IMR-90 (cell line): ENCODE measurements at regions not wholly inside any gene's neighbourhood (a gene's known extent, or its start where the extent isn't known, plus 50 kb on each side); places are given as distances from the start of the nearest gene placed in this dataset.

ENCODE experiments used
- ATAC-seq: fragments of 200-7000 bp; cut with Tn5 transposase; 2 replicates; pipeline ENCODE4 v1.9.1; 2020; ENCODE audit warnings: low read depth, mild to moderate bottlenecking, moderate library complexity
- BruUV-seq: library from RNA; stranded (reverse); fragments of 400-500 nt; replicated peaks from 2 replicates; lab custom pipeline; 2021; lab: Mats Ljungman, UMichigan
- CTCF ChIA-PET: fragments of 300-600 bp; formaldehyde crosslinking; extraction: SDS; loops from one replicate; lab custom pipeline; 2021; ENCODE audit warnings: antibody characterized with exemption; lab: Yijun Ruan, JAX
- POLR2A ChIA-PET: fragments of 300-600 bp; sonication (Branson Sonifier 250); formaldehyde crosslinking; loops from one replicate; lab custom pipeline; 2022; ENCODE audit warnings: antibody characterized with exemption; ENCODE audit not compliant: unreplicated experiment; lab: Charles Lee
- DNase-seq: peaks from one replicate; pipeline ENCODE4 v3.0.0; 2013
- H2AFZ ChIP-seq: replicated peaks from 2 replicates; pipeline ENCODE3; 2013; ENCODE audit warnings: low read length, mild to moderate bottlenecking; ENCODE audit not compliant: poor library complexity
- H2AK5ac ChIP-seq: 2 replicates; pipeline ENCODE4 v1.6.1; 2013; ENCODE audit warnings: low read depth, low read length, inconsistent platforms
- H2AK9ac ChIP-seq: replicated peaks from 2 replicates; pipeline ENCODE3; 2013; ENCODE audit warnings: mild to moderate bottlenecking, low read depth, low read length, moderate library complexity; ENCODE audit not compliant: poor library complexity
- H2BK120ac ChIP-seq: 2 replicates; pipeline ENCODE4 v1.6.1; 2013; ENCODE audit warnings: low read depth, low read length, inconsistent platforms
- H2BK15ac ChIP-seq: 3 replicates; pipeline ENCODE4 v1.6.1; 2013; ENCODE audit warnings: low read depth, low read length, inconsistent platforms
- H2BK20ac ChIP-seq: 2 replicates; pipeline ENCODE4 v1.6.1; 2013; ENCODE audit warnings: low read depth, mild to moderate bottlenecking, inconsistent platforms, low read length, moderate library complexity
- H2BK5ac ChIP-seq: 2 replicates; pipeline ENCODE4 v1.6.1; 2013; ENCODE audit warnings: mild to moderate bottlenecking, low read depth, low read length, inconsistent platforms; ENCODE audit not compliant: poor library complexity, severe bottlenecking
- H3K14ac ChIP-seq: replicated peaks from 2 replicates; pipeline ENCODE4 v1.6.1; 2013; ENCODE audit warnings: low read depth, low read length, inconsistent platforms
- H3K18ac ChIP-seq: 2 replicates; pipeline ENCODE4 v1.6.1; 2013; ENCODE audit warnings: low read depth, low read length, control low read depth
- H3K23ac ChIP-seq: 2 replicates; pipeline ENCODE4 v1.6.1; 2013; ENCODE audit warnings: low read depth, low read length, inconsistent platforms
- H3K27ac ChIP-seq: 2 replicates; pipeline ENCODE4 v1.5.1; 2013; ENCODE audit warnings: mild to moderate bottlenecking, control low read depth, low read length; ENCODE audit not compliant: insufficient read depth
- H3K27me3 ChIP-seq: 2 replicates; pipeline ENCODE4 v1.6.1; 2013; ENCODE audit warnings: low read length; ENCODE audit not compliant: control insufficient read depth, insufficient read depth
- H3K36me3 ChIP-seq: 2 replicates; pipeline ENCODE4 v1.6.1; 2013; ENCODE audit warnings: low read length, mixed read lengths; ENCODE audit not compliant: control insufficient read depth, insufficient read depth
- H3K4ac ChIP-seq: 2 replicates; pipeline ENCODE4 v1.6.1; 2013; ENCODE audit warnings: low read depth, low read length, inconsistent platforms
- H3K4me1 ChIP-seq: 2 replicates; pipeline ENCODE4 v1.6.1; 2013; ENCODE audit warnings: low read length, mixed read lengths; ENCODE audit not compliant: control insufficient read depth, insufficient read depth
- H3K4me2 ChIP-seq: 2 replicates; pipeline ENCODE4 v1.6.1; 2013; ENCODE audit warnings: low read depth, mild to moderate bottlenecking, control low read depth, low read length, moderate library complexity
- H3K4me3 ChIP-seq: 2 replicates; pipeline ENCODE4 v1.5.1; 2013; ENCODE audit warnings: low read depth, mild to moderate bottlenecking, control low read depth, low read length, moderate library complexity; ENCODE audit not compliant: insufficient read depth
- H3K56ac ChIP-seq: 2 replicates; pipeline ENCODE4 v1.6.1; 2013; ENCODE audit warnings: low read length, inconsistent platforms; ENCODE audit not compliant: insufficient read depth; ENCODE audit errors: extremely low read depth
- H3K79me1 ChIP-seq, 2 experiments: 2 replicates each; pipeline ENCODE4 v1.6.1; 2013; ENCODE audit warnings: low read length in 2 of 2, inconsistent platforms in 1 of 2, low read depth in 1 of 2
- H3K9ac ChIP-seq: 2 replicates; pipeline ENCODE4 v1.6.1; 2013; ENCODE audit warnings: low read depth, low read length, control low read depth
- H3K9me1 ChIP-seq: 2 replicates; pipeline ENCODE4 v1.6.1; 2013; ENCODE audit warnings: low read length, inconsistent platforms; ENCODE audit not compliant: insufficient read depth
- H3K9me3 ChIP-seq: 2 replicates; pipeline ENCODE4 v1.6.1; 2013; ENCODE audit warnings: low read length; ENCODE audit not compliant: control insufficient read depth, insufficient read depth
- H4K20me1 ChIP-seq: 2 replicates; pipeline ENCODE4 v1.6.1; 2013; ENCODE audit warnings: low read length, inconsistent platforms; ENCODE audit not compliant: insufficient read depth
- H4K5ac ChIP-seq: 2 replicates; pipeline ENCODE4 v1.6.1; 2013; ENCODE audit warnings: mild to moderate bottlenecking, low read depth, low read length, control low read depth
- H4K8ac ChIP-seq, 2 experiments: 2 replicates each; pipeline ENCODE4 v1.6.1; 2013; ENCODE audit warnings: low read depth in 2 of 2, low read length in 2 of 2, control low read depth in 1 of 2, inconsistent platforms in 1 of 2
- H4K91ac ChIP-seq: 2 replicates; pipeline ENCODE4 v1.6.1; 2013; ENCODE audit warnings: low read depth, low read length, inconsistent platforms; ENCODE audit not compliant: insufficient read depth
- CEBPB ChIP-seq: IDR thresholded peaks from 2 replicates; pipeline ENCODE4 v1.6.1; 2012; ENCODE audit warnings: low read depth, low read length, improper control_type of control experiment
- CHD1 ChIP-seq: IDR thresholded peaks from 2 replicates; pipeline ENCODE4 v1.6.1; 2012; ENCODE audit warnings: low read depth, low read length, improper control_type of control experiment
- MAFK ChIP-seq: IDR thresholded peaks from 2 replicates; pipeline ENCODE4 v1.6.1; 2012; ENCODE audit warnings: low read depth, low read length, improper control_type of control experiment
- MAZ ChIP-seq: IDR thresholded peaks from 2 replicates; pipeline ENCODE4 v1.6.1; 2012; ENCODE audit warnings: low read depth, mild to moderate bottlenecking, low read length, improper control_type of control experiment, moderate library complexity, borderline replicate concordance
- MXI1 ChIP-seq: IDR thresholded peaks from 2 replicates; pipeline ENCODE4 v1.6.1; 2012; ENCODE audit warnings: low read depth, mild to moderate bottlenecking, low read length, moderate library complexity, borderline replicate concordance
- NFE2L2 ChIP-seq: fragments of 150-350 bp; IDR thresholded peaks from 2 replicates; pipeline ENCODE4 v1.6.1; 2016; ENCODE audit warnings: low read depth, mild to moderate bottlenecking, low read length
- POLR2A ChIP-seq: IDR thresholded peaks from 2 replicates; pipeline ENCODE4 v1.6.1; 2012; ENCODE audit warnings: mild to moderate bottlenecking, low read depth, low read length
- RAD21 ChIP-seq: IDR thresholded peaks from 2 replicates; pipeline ENCODE4 v1.6.1; 2012; ENCODE audit warnings: low read length, improper control_type of control experiment
- WGBS, 2 experiments: methylation state at CpG; one replicate each; pipeline versions ENCODE4 v1.1.5 to v1.1.7; 2013; ENCODE audit warnings: missing lambda C conversion rate in 2 of 2; ENCODE audit not compliant: insufficient read length in 1 of 2; ENCODE audit errors: extremely low coverage in 2 of 2; 5-methylcytosine and 5-hydroxymethylcytosine counted together
- dilution Hi-C: fragments of 300-500 bp; cut with HindIII; formaldehyde crosslinking; loops from one replicate; pipeline ENCODE4 v1.14.3; 2018; ENCODE audit warnings: low sequenced_read_pairs; ENCODE audit not compliant: unreplicated experiment
- in situ Hi-C: fragments of 300-500 bp; cut with MboI; formaldehyde crosslinking; loops from 3 replicates; pipeline ENCODE4 v1.14.3; 2019; ENCODE audit warnings: low sequenced_read_pairs, inconsistent platforms, mixed read lengths
- intact Hi-C: fragments of 100-400 bp; cut with micrococcal nuclease; formaldehyde crosslinking; loops from 2 replicates; pipeline ENCODE4 v1.10.0; 2022

DNA sequence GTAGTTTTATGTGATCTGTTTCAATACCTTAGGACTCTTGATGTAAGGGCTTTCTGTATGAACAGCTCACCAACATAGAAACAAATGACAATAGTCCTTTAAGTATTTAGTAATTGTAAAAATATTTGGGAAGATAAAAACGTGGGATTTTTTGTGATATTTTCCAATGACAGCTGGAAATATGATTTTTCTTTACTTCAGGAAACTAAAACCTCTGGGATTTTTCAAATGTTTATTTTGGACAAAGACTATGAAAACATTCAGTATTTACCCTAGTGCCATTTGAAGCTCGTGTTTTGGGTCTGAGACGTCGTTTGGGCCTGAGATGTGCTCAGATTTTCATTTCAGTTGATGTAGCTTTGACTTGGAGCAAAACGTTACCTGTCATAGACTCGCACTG, 240.0 kb downstream of the BMP4 start:
- WGBS, 2 experiments, result no CpG with 5 or more reads among the region's 6 CpGs

More for the DNA sequence above, 240.0 kb downstream of the BMP4 start:
- DNase-seq, result no peak
- 0 out of 2 replicates have a peak, but pooled peaks cover 2% of the 10 kb centered on the region for H3K9me3 ChIP-seq
- H3K36me3 ChIP-seq, result no peaks in the 10 kb centered on the region
- H2AK5ac ChIP-seq, result no peak overlapping the region
- TF ChIP-seq POLR2A (no peak), RAD21 (no peak), MXI1 (no peak), MAFK (no peak), NFE2L2 (no peak), MAZ (no peak), CEBPB (no peak), CHD1 (no peak)
- CTCF ChIA-PET, result interaction anchor here (0.6 kb wide), 1 partner anchor 936 kb away, joined by 3 read pairs; no protein-coding TSS in a partner anchor
- H3K27me3 ChIP-seq, result peaks cover 2% of the 10 kb centered on the region
- no peaks in the 10 kb centered on the region for H3K79me1 ChIP-seq
- no peak overlapping the region for H4K8ac ChIP-seq
- no peak overlapping the region for H3K18ac ChIP-seq
- BruUV-seq, result no TSS peak
- intact Hi-C loops, result no loop called here
- H2BK20ac ChIP-seq, result no peak overlapping the region
- dilution Hi-C loops, result no loop called here
- no peak overlapping the region for H2BK120ac ChIP-seq
- ATAC-seq, result no peak
- in situ Hi-C loops, result no loop called here
- H4K20me1 ChIP-seq, result no peaks in the 10 kb centered on the region
- H2AFZ ChIP-seq, result no peak overlapping the region
- H4K91ac ChIP-seq, result no peak overlapping the region
- no peak overlapping the region for H3K27ac ChIP-seq
- no peak overlapping the region for H3K56ac ChIP-seq
- H2AK9ac ChIP-seq, result no peak overlapping the region
- H3K4me3 ChIP-seq, result no peak overlapping the region
- H3K9ac ChIP-seq, result no peak overlapping the region
- no peaks in the 10 kb centered on the region for H3K9me1 ChIP-seq
- no peak overlapping the region for H4K5ac ChIP-seq
- no peak overlapping the region for H3K4ac ChIP-seq
- H2BK15ac ChIP-seq, result no peak overlapping the region
- no peaks in the 10 kb centered on the region; the same call in 1 of the 2 replicates for H3K4me1 ChIP-seq
- H3K14ac ChIP-seq, result no peak overlapping the region
- POLR2A ChIA-PET, result no interaction called here
- H2BK5ac ChIP-seq, result no peak overlapping the region
- H3K4me2 ChIP-seq, result no peak overlapping the region
- no peak overlapping the region for H3K23ac ChIP-seq
